ENCODE measurements at regions not wholly inside any gene's neighbourhood (a gene's known extent, or its start where the extent isn't known, plus 50 kb on each side); places are given as distances from the start of the nearest gene placed in this dataset.

- TF ChIP-seq EZH2 (IDR thresholded peaks at IDR 0.05; ENCODE audit: insufficient read depth, poor library complexity, severe bottlenecking) (no peak), EZH2phosphoT487 (IDR thresholded peaks at IDR 0.05; ENCODE audit: insufficient read depth, low read depth) (no peak)
Observed at GRCh38 chr13:39200249-39200910, 162.1 kb downstream of the NHLRC3 start.
